ENCODE measurements at regions not wholly inside any gene's neighbourhood (a gene's known extent, or its start where the extent isn't known, plus 50 kb on each side); places are given as distances from the start of the nearest gene placed in this dataset.

DNA sequence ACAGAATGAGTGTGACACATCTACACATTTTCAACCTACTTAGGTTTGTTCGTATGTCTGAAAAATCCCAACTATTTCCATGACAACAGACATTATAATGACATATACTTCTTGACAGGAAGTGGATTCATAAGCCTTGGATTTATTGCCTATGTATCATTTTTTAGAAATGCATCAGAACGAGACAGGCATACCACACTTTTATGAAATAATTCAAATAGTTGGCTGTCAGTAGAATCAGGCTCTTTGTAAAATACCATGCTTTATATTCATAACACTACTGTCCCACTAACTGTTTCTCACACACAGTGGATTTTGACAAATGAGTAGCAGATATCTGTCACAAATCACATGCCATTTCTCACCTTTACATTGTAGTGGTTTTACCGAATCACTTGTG, 173.2 kb downstream of the BEND2 start:
- intact Hi-C loops (cut with DNase I), result no loop called here

DNA sequence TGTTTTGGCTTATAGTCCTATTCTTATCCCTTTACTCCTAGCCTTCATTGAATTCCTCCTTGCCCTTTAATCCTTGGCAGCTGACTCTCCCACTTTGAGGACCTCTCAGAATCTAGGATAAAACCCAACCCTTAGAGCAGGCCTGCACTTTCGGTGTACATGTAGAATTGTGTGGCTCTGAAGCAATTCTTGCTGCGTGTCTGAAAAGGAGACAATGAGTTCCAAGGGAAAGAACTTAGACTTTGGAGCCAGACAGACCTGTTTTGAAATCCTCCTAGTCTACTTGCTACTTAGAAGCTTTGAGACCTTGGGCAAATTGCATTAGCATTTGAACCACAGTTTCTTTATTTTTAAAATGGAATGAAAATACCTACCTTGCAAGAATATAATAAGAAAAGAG, 175.2 kb downstream of the BEND2 start:
- intact Hi-C loops (cut with DNase I), result no loop called here
- no peak for DNase-seq
- Histone ChIP-seq H3K9me3 (replicated peaks in 1 of 3) (no peaks in the 10 kb centered on the region), H3K4me1 (replicated peaks in 1 of 2) (no peaks in the 10 kb centered on the region), H3K27me3 (no peaks in the 10 kb centered on the region), H3K4me3 (no peak overlapping the region), H3K27ac (no peak overlapping the region), H3K36me3 (replicated peaks in 1 of 2) (no peaks in the 10 kb centered on the region)
- 55 to 94% (median 82%) methylated on average over 2 of the region's 2 CpGs for WGBS, 4 donors
- TF ChIP-seq, protein P1, sequence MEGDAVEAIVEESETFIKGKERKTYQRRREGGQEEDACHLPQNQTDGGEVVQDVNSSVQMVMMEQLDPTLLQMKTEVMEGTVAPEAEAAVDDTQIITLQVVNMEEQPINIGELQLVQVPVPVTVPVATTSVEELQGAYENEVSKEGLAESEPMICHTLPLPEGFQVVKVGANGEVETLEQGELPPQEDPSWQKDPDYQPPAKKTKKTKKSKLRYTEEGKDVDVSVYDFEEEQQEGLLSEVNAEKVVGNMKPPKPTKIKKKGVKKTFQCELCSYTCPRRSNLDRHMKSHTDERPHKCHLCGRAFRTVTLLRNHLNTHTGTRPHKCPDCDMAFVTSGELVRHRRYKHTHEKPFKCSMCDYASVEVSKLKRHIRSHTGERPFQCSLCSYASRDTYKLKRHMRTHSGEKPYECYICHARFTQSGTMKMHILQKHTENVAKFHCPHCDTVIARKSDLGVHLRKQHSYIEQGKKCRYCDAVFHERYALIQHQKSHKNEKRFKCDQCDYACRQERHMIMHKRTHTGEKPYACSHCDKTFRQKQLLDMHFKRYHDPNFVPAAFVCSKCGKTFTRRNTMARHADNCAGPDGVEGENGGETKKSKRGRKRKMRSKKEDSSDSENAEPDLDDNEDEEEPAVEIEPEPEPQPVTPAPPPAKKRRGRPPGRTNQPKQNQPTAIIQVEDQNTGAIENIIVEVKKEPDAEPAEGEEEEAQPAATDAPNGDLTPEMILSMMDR (IDR thresholded peaks at IDR 0.05), result no peak
- no peak for TF ChIP-seq POLR2A (IDR thresholded peaks at IDR 0.05)

More for the DNA sequence above, 173.2 kb downstream of the BEND2 start:
- H3K4me3 ChIP-seq, result no peak overlapping the region
- no peaks in the 10 kb centered on the region for H3K27me3 ChIP-seq
- TF ChIP-seq, protein P1 (IDR thresholded peaks at IDR 0.05), result no peak
- TF ChIP-seq POLR2A (IDR thresholded peaks at IDR 0.05), result no peak
- H3K27ac ChIP-seq, result no peak overlapping the region
- no peak for DNase-seq
- H3K9me3 ChIP-seq (replicated peaks in 1 of 3), result no peaks in the 10 kb centered on the region
- H3K36me3 ChIP-seq (replicated peaks in 1 of 2), result no peaks in the 10 kb centered on the region
- WGBS, 4 donors, result 46 to 65% (median 53%) methylated on average over 3 of the region's 3 CpGs
- no peaks in the 10 kb centered on the region for H3K4me1 ChIP-seq (replicated peaks in 1 of 2)

GRCh38 chrX:18042776-18043175, 177.9 kb downstream of the BEND2 start:
- Histone ChIP-seq H3K27ac (no peak overlapping the region), H3K36me3 (replicated peaks in 1 of 2) (no peaks in the 10 kb centered on the region), H3K4me1 (replicated peaks in 1 of 2) (no peaks in the 10 kb centered on the region), H3K27me3 (no peaks in the 10 kb centered on the region), H3K9me3 (replicated peaks in 1 of 3) (no peaks in the 10 kb centered on the region), H3K4me3 (no peak overlapping the region)
- TF ChIP-seq POLR2A (IDR thresholded peaks at IDR 0.05), result no peak
- TF ChIP-seq, protein P1 (IDR thresholded peaks at IDR 0.05), result no peak
- intact Hi-C loops (cut with DNase I), result no loop called here
- DNase-seq, result no peak
- 42 to 55% (median 48%) methylated on average over 5 of the region's 5 CpGs for WGBS, 4 donors

DNA sequence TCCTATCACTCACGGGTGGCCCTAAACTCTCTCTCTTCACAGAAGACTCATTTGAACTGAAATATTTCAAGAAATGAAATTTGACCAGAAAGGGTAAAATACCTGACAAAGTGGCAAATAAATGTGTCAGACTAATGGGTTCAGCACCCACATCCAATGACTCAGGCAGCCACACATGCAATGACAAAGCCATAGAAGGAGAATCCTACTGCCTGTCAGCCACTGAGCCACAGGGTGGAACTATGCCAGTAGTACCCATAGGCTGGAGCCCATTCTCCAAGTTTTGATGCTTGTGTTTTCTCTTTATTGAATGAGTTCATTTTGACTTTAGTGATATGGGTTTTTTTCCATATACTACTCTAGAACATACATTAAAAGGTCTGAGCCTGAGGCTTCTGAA, 179.0 kb downstream of the BEND2 start:
- WGBS, 4 donors, result 77 to 100% (median 92%) methylated on average over 1 of the region's 1 CpG
- DNase-seq, result no peak
- intact Hi-C loops (cut with DNase I), result no loop called here

More for the DNA sequence above, 179.0 kb downstream of the BEND2 start:
- Histone ChIP-seq H3K4me1 (replicated peaks in 1 of 2) (no peaks in the 10 kb centered on the region), H3K27ac (no peak overlapping the region), H3K4me3 (no peak overlapping the region), H3K36me3 (replicated peaks in 1 of 2) (no peaks in the 10 kb centered on the region), H3K9me3 (replicated peaks in 1 of 3) (no peaks in the 10 kb centered on the region), H3K27me3 (no peaks in the 10 kb centered on the region)
- no peak for TF ChIP-seq POLR2A (IDR thresholded peaks at IDR 0.05)
- TF ChIP-seq, protein P1 (IDR thresholded peaks at IDR 0.05), result no peak

Data from adrenal gland (tissue), 9 donors.